Right kidney (tissue), 1 donor: ENCODE measurements at regions not wholly inside any gene's neighbourhood (a gene's known extent, or its start where the extent isn't known, plus 50 kb on each side); places are given as distances from the start of the nearest gene placed in this dataset.

Experiments
- DNase-seq: peaks from one replicate; pipeline ENCODE4 v3.0.0-alpha.2; 2016

DNA sequence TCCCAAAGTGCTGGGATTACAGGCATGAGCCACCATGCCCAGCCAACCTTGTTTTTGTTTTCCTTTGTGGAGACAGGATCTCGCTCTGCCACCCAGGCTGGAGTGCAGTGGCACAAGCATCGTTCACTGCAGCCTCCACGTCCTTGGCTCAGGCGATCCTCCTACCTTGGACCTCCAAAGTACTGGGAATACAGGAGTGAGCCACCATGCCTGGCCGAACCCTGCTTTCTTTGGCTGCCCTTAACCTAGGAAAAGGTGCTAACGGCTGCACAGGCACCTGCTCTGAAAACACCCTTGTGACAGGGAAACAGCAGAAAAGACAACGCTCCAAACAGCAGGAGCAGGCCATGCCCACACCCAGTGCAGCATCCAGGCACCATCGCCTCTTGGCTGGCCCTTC is 71.9 kb downstream of the OAT start:
- DNase-seq = no peak

GRCh38 chr10:124345521-124345920 is 73.2 kb downstream of the OAT start:
- no peak for DNase-seq

DNA sequence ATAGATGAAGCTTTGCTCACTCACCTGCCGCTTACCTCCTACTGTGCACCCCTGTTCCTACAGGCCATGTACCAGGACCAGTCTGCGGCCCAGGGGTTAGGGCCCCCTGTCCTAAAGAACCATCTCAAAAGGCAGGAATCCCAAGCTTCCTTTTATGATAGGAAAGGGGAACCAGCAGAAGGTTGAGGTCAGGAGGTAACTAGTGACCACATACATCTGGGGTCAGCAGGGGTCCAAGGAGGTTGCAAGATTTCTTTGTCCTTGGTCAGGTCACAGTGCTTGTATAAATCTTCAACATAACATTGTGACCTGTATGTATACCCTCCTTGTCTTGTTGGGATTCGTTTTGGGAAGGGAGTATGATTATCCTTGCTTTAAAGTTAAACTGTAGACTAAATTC is 73.8 kb downstream of the OAT start:
- DNase-seq = no peak

DNA sequence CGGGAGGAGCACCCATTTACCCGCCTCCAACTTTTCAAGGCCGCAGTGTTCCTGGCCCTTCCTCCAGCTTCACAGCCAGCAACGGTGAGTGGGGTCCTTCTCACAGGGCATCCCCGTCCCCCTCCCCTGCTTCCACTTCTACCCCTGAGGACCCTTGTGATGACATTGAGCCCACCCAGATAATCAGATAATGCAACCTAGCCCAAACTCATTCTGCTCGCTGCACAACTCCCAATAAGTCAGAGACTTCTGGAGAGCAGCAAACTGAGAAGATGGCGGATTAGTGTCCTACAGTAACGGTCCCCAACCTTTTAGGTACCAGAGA is 74.5 kb downstream of the OAT start:
- no peak for DNase-seq

- DNase-seq = no peak
These were observed 75.1 kb downstream of the OAT start for GRCh38 chr10:124343351-124344265.

GRCh38 chr10:124342821-124343170 is 75.9 kb downstream of the OAT start:
- DNase-seq = no peak

DNA sequence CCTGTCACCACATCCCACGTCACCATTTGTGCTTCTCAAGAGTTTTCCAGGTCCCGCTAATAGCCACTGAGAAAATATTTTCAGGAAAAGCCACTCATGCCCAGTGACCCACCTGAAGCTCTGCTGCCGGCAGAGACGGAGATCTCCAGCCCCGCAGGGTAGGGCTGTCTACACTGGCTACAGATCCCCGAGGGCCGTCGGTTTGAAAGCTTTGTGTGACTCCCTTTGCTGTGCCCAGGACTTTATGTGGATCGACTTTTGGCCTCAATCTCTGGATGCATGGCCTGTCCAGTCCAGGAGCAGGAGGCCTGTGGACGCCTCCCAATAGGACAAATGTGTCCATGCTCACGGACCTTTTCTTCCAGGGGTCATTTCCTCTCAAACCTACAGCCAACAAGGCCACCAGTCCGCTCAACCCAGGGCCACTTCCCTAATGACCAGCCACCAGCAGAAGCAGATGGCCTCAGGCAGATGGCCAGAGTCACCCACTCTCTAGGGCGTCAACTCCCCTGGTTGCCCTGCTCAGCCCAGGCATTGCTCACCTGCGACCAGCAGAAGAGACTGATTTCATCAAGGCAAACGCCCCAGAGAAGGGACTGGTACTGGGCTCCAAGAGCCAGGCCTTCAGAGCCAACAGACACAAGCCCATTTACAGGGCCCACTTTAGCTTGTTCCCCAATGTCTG is 76.4 kb downstream of the OAT start:
- no peak for DNase-seq

- no peak for DNase-seq
These were observed 77.0 kb downstream of the OAT start for GRCh38 chr10:124341768-124342135.

GRCh38 chr10:124340033-124340760 is 78.5 kb downstream of the OAT start:
- no peak for DNase-seq

DNA sequence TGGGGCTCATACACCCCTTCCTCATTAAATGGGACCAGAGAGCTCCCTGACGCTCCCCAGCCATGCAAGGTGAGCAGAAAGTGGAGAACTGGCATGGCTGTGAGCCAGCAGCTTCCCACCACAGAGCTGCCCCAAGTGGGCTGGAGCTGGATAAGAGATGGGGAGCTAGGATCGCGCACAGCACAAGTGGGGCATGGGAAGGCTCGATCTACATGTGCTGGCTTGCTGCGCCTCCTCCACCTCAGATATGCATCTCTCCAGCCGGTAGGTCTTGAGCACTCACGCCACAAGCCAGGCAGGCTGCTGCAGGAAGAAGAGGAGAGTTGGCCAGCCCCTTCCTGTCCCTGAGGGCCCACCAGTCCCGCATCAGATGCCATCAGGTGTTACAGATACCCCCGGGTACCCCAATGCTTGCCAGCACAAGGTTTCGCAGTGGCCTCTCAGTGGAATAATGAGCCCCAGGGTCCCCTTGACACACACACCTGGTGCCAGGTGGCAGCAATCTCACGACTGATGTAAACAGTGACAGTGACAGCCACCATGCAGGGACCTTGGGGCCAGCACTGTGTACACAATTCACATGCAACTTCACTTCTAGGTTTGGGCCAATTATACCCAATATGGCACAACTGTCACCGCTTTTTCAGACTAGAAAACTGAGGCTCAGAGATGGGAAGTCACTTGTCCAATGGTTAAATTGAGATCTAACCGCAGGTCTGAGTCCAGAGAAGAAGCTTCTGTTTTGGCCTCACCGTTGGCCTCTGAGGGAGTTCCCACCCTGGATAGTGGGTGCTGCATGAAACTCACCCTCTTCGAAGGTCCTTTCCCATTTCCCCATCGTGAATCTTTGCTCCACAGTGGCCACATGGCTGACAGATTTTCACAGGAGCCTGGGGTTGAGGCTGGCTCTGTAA is 79.3 kb downstream of the OAT start:
- no peak for DNase-seq

- DNase-seq = no peak
These were observed 80.3 kb downstream of the OAT start for GRCh38 chr10:124338276-124338925.

DNA sequence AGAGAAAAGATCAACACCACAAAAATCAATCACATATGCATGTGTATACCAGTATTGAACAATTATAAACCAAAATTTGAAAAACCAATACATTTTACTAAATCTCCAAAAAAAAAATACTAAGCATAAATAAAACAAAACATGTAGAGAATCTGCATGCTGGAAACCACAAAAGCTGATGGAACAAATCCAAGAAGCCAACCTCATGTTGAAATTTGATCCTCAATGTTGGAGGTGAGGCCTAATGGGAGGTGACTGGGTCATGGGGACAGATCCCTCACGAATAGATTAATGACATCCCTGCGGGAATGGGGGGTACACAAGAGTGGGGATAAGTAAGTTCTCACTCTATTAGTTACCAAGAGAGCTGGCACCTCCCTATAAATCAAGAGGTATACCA is 82.5 kb downstream of the OAT start:
- no peak for DNase-seq

- DNase-seq = no peak
These were observed 84.8 kb downstream of the OAT start for GRCh38 chr10:124333931-124334330.

- no peak for DNase-seq
These were observed 86.3 kb downstream of the OAT start for GRCh38 chr10:124332426-124332825.

GRCh38 chr10:124329941-124330340 is 88.8 kb downstream of the OAT start:
- no peak for DNase-seq

- DNase-seq = no peak
These were observed 89.4 kb downstream of the OAT start for GRCh38 chr10:124329362-124329761.

DNA sequence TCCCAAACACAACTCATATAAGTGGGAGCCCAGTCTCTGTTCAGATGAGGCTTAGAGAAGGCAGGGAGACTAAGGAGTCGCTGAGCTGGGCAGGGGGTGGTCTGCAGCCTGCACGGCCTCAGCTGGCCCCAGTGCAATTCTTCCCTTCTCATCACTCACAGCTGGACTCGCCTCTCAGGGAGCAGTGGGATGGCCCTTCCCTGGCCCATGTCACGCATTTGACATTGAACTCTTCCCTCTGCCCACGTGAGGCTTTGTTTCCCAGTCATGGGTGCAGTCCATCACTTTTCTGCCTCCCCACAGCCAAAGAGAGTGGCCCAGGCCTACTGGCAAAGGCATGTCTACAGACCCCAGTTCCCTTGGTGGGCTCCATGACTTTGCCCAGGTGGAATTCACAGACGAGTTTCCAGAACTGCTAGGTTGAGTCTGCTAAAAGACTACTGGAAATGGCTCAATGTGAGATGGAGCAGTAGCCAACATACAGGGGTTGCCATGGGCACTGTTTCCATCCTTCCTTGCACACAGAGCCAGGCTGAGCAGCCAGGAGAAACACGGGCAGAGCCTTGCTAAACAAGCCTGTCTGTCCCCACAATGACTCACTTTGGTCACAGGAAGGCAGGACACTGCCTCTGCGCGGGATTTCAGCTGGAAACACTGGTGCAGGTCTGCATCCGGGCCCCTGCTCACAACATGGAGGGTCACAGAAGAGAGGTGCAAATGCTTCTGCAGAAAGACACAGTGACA is 90.1 kb downstream of the OAT start:
- no peak for DNase-seq

GRCh38 chr10:124325998-124326636 is 92.6 kb downstream of the OAT start:
- DNase-seq = no peak

GRCh38 chr10:124325633-124325914 is 93.1 kb downstream of the OAT start:
- no peak for DNase-seq

DNA sequence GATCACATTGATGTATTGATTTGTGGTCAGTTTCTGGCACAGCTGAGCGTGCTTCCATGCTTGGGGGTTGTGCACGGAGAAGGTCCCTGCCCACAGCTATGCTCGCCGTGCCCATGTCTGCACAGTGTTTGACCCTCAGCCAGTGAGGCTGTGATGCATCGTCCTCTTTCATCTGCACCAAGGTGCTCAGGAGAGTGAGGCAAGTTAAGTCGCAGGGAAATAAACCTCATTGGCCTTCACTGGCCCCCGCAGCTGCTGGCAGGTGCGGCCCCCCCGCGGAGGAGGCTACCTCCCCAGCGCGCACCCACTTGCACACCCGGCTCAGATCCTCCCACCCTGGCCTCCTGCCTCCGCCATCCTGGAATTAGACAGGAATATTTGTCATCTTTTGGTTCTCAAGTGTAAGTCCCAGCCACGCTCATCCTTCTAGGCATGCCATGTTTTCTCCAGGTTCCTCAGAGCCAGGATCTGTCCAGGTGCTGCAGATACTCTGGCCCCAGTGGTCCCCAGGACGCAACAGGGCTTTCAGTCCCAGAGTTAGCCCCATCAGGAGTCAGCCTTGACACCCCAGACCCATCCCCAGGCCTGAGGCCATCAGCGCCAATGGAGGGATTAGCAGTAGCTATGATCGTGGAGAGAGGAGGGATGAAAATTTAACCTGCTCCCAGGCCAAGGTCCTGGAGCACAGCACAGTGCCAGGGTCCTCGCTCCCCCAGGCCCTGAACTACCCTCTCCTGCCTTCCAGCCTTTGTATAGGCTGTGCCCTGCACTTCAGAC is 93.7 kb downstream of the OAT start:
- DNase-seq = no peak
